ENCODE measurements at regions not wholly inside any gene's neighbourhood (a gene's known extent, or its start where the extent isn't known, plus 50 kb on each side); places are given as distances from the start of the nearest gene placed in this dataset.

GRCh38 chr1:222232842-222233241, 315.1 kb downstream of the HHIPL2 start:
- H3K27ac ChIP-seq = no peak overlapping the region
- no peak for DNase-seq
- H3K27me3 ChIP-seq (ENCODE audit: insufficient read depth, low read depth, severe bottlenecking) = no peaks in the 10 kb centered on the region
- H3K9me3 ChIP-seq (ENCODE audit: severe bottlenecking) = no peaks in the 10 kb centered on the region
- H3K4me3 ChIP-seq (ENCODE audit: low read depth, low read length) = no peak overlapping the region
- no peaks in the 10 kb centered on the region for H3K36me3 ChIP-seq
- no peak for TF ChIP-seq CTCF (IDR thresholded peaks at IDR 0.05; ENCODE audit: low read depth, low read length)

GRCh38 chr1:222229672-222230312, 318.1 kb downstream of the HHIPL2 start:
- Histone ChIP-seq H3K27me3 (ENCODE audit: insufficient read depth, low read depth, severe bottlenecking) (no peaks in the 10 kb centered on the region), H3K36me3 (no peaks in the 10 kb centered on the region), H3K9me3 (ENCODE audit: severe bottlenecking) (no peaks in the 10 kb centered on the region), H3K4me3 (ENCODE audit: low read depth, low read length) (no peak overlapping the region), H3K27ac (no peak overlapping the region)
- peak; percentile 7 for DNase-seq
- TF ChIP-seq CTCF (IDR thresholded peaks at IDR 0.05; ENCODE audit: low read depth, low read length) = no peak

GRCh38 chr1:222225316-222225691, 322.6 kb downstream of the HHIPL2 start:
- Histone ChIP-seq H3K27ac (no peak overlapping the region), H3K27me3 (ENCODE audit: insufficient read depth, low read depth, severe bottlenecking) (no peaks in the 10 kb centered on the region), H3K36me3 (no peaks in the 10 kb centered on the region), H3K4me3 (ENCODE audit: low read depth, low read length) (no peak overlapping the region), H3K9me3 (ENCODE audit: severe bottlenecking) (no peaks in the 10 kb centered on the region)
- no peak for TF ChIP-seq CTCF (IDR thresholded peaks at IDR 0.05; ENCODE audit: low read depth, low read length)
- no peak for DNase-seq

GRCh38 chr1:222224636-222225315, 323.1 kb downstream of the HHIPL2 start:
- no peaks in the 10 kb centered on the region for H3K9me3 ChIP-seq (ENCODE audit: severe bottlenecking)
- no peaks in the 10 kb centered on the region for H3K36me3 ChIP-seq
- no peak for TF ChIP-seq CTCF (IDR thresholded peaks at IDR 0.05; ENCODE audit: low read depth, low read length)
- DNase-seq = no peak
- H3K27ac ChIP-seq = no peak overlapping the region
- H3K4me3 ChIP-seq (ENCODE audit: low read depth, low read length) = no peak overlapping the region
- H3K27me3 ChIP-seq (ENCODE audit: insufficient read depth, low read depth, severe bottlenecking) = no peaks in the 10 kb centered on the region

- Histone ChIP-seq H3K4me3 (ENCODE audit: low read depth, low read length) (no peak overlapping the region), H3K36me3 (no peaks in the 10 kb centered on the region), H3K9me3 (ENCODE audit: severe bottlenecking) (no peaks in the 10 kb centered on the region), H3K27me3 (ENCODE audit: insufficient read depth, low read depth, severe bottlenecking) (no peaks in the 10 kb centered on the region), H3K27ac (no peak overlapping the region)
- DNase-seq = no peak
- TF ChIP-seq CTCF (IDR thresholded peaks at IDR 0.05; ENCODE audit: low read depth, low read length) = no peak
Observed at GRCh38 chr1:222224156-222224555, 323.7 kb downstream of the HHIPL2 start.

- H3K27ac ChIP-seq = no peak overlapping the region
- no peaks in the 10 kb centered on the region for H3K9me3 ChIP-seq (ENCODE audit: severe bottlenecking)
- H3K4me3 ChIP-seq (ENCODE audit: low read depth, low read length) = no peak overlapping the region
- H3K27me3 ChIP-seq (ENCODE audit: insufficient read depth, low read depth, severe bottlenecking) = no peaks in the 10 kb centered on the region
- DNase-seq = no peak
- TF ChIP-seq CTCF (IDR thresholded peaks at IDR 0.05; ENCODE audit: low read depth, low read length) = no peak
- no peaks in the 10 kb centered on the region for H3K36me3 ChIP-seq
Observed at GRCh38 chr1:222223010-222223409, 324.9 kb downstream of the HHIPL2 start.
